ENCODE measurements at regions not wholly inside any gene's neighbourhood (a gene's known extent, or its start where the extent isn't known, plus 50 kb on each side); places are given as distances from the start of the nearest gene placed in this dataset.
A peak's percentile ranks its signal among the peaks of the same experiment; 100 is the strongest.

GRCh38 chr1:4087530-4088420, 187.7 kb upstream of the C1orf174 start:
- DNase-seq = no peak

- no peak for DNase-seq
These were observed 188.6 kb upstream of the C1orf174 start for GRCh38 chr1:4088676-4089075.

GRCh38 chr1:4089421-4090175, 189.5 kb upstream of the C1orf174 start:
- no peak for DNase-seq

- DNase-seq = no peak
These were observed 190.5 kb upstream of the C1orf174 start for GRCh38 chr1:4090556-4090955.

- no peak for DNase-seq
These were observed 191.0 kb upstream of the C1orf174 start for GRCh38 chr1:4090976-4091660.

GRCh38 chr1:4091996-4092395, 191.9 kb upstream of the C1orf174 start:
- DNase-seq = no peak

- DNase-seq = no peak
These were observed 193.9 kb upstream of the C1orf174 start for GRCh38 chr1:4093856-4094565.

GRCh38 chr1:4095433-4095971, 195.4 kb upstream of the C1orf174 start:
- DNase-seq = peak in 1 of 56 donors; percentile 4

GRCh38 chr1:4101459-4102161, 201.5 kb upstream of the C1orf174 start:
- DNase-seq = peak in 7 of 56 donors; percentile 3 to 32 (median 25)

GRCh38 chr1:4105300-4105880, 205.3 kb upstream of the C1orf174 start:
- DNase-seq = no peak

GRCh38 chr1:4106731-4107130, 206.7 kb upstream of the C1orf174 start:
- no peak for DNase-seq

- no peak for DNase-seq
These were observed 207.2 kb upstream of the C1orf174 start for GRCh38 chr1:4107291-4107690.

GRCh38 chr1:4108331-4108730, 208.3 kb upstream of the C1orf174 start:
- no peak for DNase-seq

GRCh38 chr1:4108758-4109627, 208.9 kb upstream of the C1orf174 start:
- peak in 1 of 56 donors; percentile 8 for DNase-seq

GRCh38 chr1:4109628-4109940, 209.5 kb upstream of the C1orf174 start:
- no peak for DNase-seq

GRCh38 chr1:4110888-4111287, 210.8 kb upstream of the C1orf174 start:
- no peak for DNase-seq

- no peak for DNase-seq
These were observed 213.8 kb upstream of the C1orf174 start for GRCh38 chr1:4113897-4114296.

GRCh38 chr1:4115191-4115900, 215.3 kb upstream of the C1orf174 start:
- DNase-seq = no peak

Measured in nucleus accumbens (tissue), 56 donors.